ENCODE measurements at regions not wholly inside any gene's neighbourhood (a gene's known extent, or its start where the extent isn't known, plus 50 kb on each side); places are given as distances from the start of the nearest gene placed in this dataset.
"Not testable (repeated sequence)": the region's sequence is repeated elsewhere in the genome, so short reads cannot be mapped to it uniquely, and the experiment has no call there.

DNA sequence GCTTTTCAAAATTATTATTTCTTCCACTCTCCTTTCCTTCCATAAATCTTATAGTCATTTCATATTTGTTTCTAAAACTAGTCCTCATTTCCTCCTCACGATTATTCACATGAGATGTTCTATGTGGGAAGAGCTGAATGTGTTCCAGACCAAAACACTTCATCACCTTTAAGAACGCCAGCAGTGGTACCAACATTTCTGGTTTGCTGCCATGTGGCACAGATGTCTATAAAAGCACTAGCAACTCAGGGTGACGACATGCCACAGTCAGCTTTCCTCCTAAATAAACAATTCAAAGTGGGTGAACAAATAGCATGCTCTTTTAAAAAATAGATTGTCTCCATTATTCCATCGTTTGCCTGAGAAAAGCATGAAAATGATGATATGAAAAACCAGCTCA is 1217.8 kb upstream of the ADGRL2 start:
- no peaks in the 10 kb centered on the region for H3K27me3 Mint-ChIP-seq (ENCODE audit: low read depth)
- no peak for DNase-seq (ENCODE audit: low spot score)

DNA sequence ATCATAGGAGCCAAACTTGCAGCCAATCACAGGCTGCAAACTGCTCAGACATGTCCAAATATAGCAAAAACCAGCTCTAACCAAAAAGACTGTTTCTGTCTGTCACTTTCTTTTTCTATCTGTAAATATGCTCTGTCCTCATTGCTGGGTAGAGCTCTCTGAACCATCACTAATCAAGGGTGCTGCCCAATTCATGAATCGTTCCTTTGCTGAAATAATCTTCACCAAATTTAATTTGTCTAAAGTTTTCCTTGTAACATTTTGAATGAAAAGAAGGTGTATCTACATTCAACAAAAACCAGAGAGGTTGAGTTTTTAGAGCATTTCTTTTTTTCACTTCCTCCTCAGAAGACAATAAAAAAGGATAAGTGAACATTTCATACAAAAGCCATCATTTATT is 1221.7 kb upstream of the ADGRL2 start:
- Mint-ChIP-seq H3K9me3 (peaks cover 23% of the 10 kb centered on the region), H3K27ac (no peak overlapping the region), H3K4me1 (ENCODE audit: low read depth) (no peaks in the 10 kb centered on the region), H3K36me3 (ENCODE audit: low read depth) (no peaks in the 10 kb centered on the region), H3K27me3 (ENCODE audit: low read depth) (no peaks in the 10 kb centered on the region), H3K4me3 (ENCODE audit: low read depth) (no peak overlapping the region)
- no peak for DNase-seq (ENCODE audit: low spot score)
- intact Hi-C loops (cut with micrococcal nuclease) = no loop called here

More for the DNA sequence above, 1217.8 kb upstream of the ADGRL2 start:
- H3K4me3 Mint-ChIP-seq (ENCODE audit: low read depth) = no peak overlapping the region
- H3K9me3 Mint-ChIP-seq = peaks cover 45% of the 10 kb centered on the region
- H3K36me3 Mint-ChIP-seq (ENCODE audit: low read depth) = no peaks in the 10 kb centered on the region
- no peaks in the 10 kb centered on the region for H3K4me1 Mint-ChIP-seq (ENCODE audit: low read depth)
- no peak overlapping the region for H3K27ac Mint-ChIP-seq
- intact Hi-C loops (cut with micrococcal nuclease) = no loop called here

DNA sequence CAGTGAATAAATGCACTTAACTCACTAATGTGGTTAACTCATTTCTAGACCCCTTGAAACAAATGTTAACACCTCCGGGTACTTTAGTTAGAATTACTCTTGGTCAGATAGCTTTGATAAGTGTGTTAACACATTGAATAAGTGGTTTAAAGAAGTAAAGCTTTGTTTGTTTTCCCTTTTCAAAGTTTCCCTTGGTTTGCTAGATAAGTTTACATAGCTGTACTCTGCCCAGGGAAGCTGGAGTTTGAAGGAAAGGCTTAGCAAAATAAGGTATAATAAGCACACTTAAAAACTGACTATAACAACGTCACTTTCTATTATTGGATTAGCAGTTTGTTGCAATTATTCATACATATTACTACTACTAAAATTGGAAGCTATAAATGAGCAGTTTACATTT is 1233.9 kb upstream of the ADGRL2 start:
- no peaks in the 10 kb centered on the region for H3K36me3 Mint-ChIP-seq (ENCODE audit: low read depth)
- no peak overlapping the region for H3K4me3 Mint-ChIP-seq (ENCODE audit: low read depth)
- peaks cover 14% of the 10 kb centered on the region for H3K9me3 Mint-ChIP-seq
- H3K27me3 Mint-ChIP-seq (ENCODE audit: low read depth) = no peaks in the 10 kb centered on the region
- H3K27ac Mint-ChIP-seq = no peak overlapping the region
- intact Hi-C loops (cut with micrococcal nuclease) = no loop called here
- no peak for DNase-seq (ENCODE audit: low spot score)
- no peaks in the 10 kb centered on the region for H3K4me1 Mint-ChIP-seq (ENCODE audit: low read depth)

DNA sequence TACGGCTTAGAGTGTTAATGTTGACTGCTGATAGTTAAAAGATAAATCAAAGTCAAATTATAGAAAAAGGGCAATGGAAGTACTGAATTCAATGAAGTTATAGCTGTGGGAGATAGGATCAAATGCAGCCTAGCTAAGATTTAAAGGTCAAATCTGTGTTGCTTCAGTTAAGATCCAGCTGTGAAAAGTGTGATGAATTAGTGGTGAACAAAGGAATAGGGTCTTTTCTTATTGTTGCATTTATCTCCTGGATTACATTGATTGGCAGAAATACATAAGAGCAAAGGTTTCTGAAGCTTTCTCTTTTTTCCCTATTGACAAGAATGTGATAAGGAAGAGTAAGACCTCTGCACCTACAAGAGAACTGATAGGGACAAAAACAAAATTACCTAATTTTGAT is 1234.6 kb upstream of the ADGRL2 start:
- no peak for DNase-seq (ENCODE audit: low spot score)
- H3K4me1 Mint-ChIP-seq (ENCODE audit: low read depth) = no peaks in the 10 kb centered on the region
- intact Hi-C loops (cut with micrococcal nuclease) = no loop called here
- no peak overlapping the region for H3K27ac Mint-ChIP-seq
- H3K9me3 Mint-ChIP-seq = peaks cover 14% of the 10 kb centered on the region
- no peak overlapping the region for H3K4me3 Mint-ChIP-seq (ENCODE audit: low read depth)
- no peaks in the 10 kb centered on the region for H3K27me3 Mint-ChIP-seq (ENCODE audit: low read depth)
- H3K36me3 Mint-ChIP-seq (ENCODE audit: low read depth) = no peaks in the 10 kb centered on the region

DNA sequence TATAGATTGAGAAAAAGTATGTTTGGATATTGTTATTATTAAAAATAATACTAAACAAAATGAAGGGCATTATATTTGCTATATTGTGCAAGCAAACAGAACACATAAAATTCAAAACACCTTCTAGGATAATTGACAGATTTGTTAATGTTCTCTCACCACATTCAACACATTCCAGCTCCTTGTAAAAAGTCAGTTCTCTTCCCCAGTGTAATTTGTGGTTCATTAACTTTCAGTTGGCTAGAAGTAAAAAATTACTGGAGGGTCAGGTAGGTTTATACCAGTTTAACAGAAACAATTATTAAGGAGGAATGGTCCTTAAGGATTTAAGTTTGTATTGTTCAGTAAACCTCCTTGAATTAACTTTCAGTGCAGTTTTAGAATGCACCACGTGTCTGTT is 1235.3 kb upstream of the ADGRL2 start:
- no peaks in the 10 kb centered on the region for H3K36me3 Mint-ChIP-seq (ENCODE audit: low read depth)
- H3K4me1 Mint-ChIP-seq (ENCODE audit: low read depth) = no peaks in the 10 kb centered on the region
- intact Hi-C loops (cut with micrococcal nuclease) = no loop called here

DNA sequence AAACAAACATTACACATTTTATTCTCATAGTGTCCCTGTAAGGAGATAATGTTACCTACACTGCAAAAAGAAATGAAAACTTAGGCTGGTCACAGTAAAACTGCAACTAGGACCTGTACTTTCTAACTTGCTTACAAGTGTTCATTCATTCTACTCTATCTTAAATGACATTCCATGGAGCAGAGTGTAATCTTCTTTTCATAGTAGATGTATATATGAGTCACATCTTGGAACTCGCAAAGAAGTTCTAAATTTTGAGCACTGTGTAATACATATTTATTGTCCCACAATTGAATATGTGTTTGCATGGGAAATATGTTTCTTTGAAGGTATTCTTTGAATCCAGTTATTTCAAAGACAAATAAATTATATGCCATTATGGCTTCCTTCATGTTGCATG is 1258.5 kb upstream of the ADGRL2 start:
- no peak for DNase-seq (ENCODE audit: low spot score)
- H3K36me3 Mint-ChIP-seq (ENCODE audit: low read depth) = no peaks in the 10 kb centered on the region
- no peak overlapping the region for H3K27ac Mint-ChIP-seq
- peaks cover 21% of the 10 kb centered on the region for H3K9me3 Mint-ChIP-seq
- no peak overlapping the region for H3K4me3 Mint-ChIP-seq (ENCODE audit: low read depth)
- intact Hi-C loops (cut with micrococcal nuclease) = no loop called here
- no peaks in the 10 kb centered on the region for H3K4me1 Mint-ChIP-seq (ENCODE audit: low read depth)
- no peaks in the 10 kb centered on the region for H3K27me3 Mint-ChIP-seq (ENCODE audit: low read depth)

More for the DNA sequence above, 1235.3 kb upstream of the ADGRL2 start:
- Mint-ChIP-seq H3K4me3 (ENCODE audit: low read depth) (no peak overlapping the region), H3K27ac (no peak overlapping the region), H3K27me3 (ENCODE audit: low read depth) (no peaks in the 10 kb centered on the region), H3K9me3 (peaks cover 16% of the 10 kb centered on the region)
- DNase-seq (ENCODE audit: low spot score) = no peak

DNA sequence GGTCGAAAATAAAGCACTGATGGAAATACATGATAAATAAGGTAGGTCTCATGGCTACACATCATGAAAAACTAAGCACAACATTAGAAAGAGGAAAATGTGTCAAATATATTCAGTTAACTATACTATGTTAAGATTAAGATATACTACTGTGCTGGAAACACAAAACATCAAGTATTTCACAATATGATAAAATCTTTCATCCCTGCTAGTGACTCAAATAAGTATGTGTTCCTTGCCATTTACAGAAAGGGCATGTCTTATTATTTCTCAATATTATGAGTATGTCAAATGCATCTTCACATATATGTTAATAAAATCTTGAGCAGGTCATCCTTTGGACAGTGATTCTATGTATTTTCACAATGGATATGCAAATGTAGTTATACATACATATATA is 1260.1 kb upstream of the ADGRL2 start:
- H3K27ac Mint-ChIP-seq = no peak overlapping the region
- no peaks in the 10 kb centered on the region for H3K36me3 Mint-ChIP-seq (ENCODE audit: low read depth)
- no peak overlapping the region for H3K4me3 Mint-ChIP-seq (ENCODE audit: low read depth)
- H3K4me1 Mint-ChIP-seq (ENCODE audit: low read depth) = no peaks in the 10 kb centered on the region
- DNase-seq (ENCODE audit: low spot score) = no peak
- intact Hi-C loops (cut with micrococcal nuclease) = no loop called here
- no peaks in the 10 kb centered on the region for H3K27me3 Mint-ChIP-seq (ENCODE audit: low read depth)
- peaks cover 24% of the 10 kb centered on the region for H3K9me3 Mint-ChIP-seq

DNA sequence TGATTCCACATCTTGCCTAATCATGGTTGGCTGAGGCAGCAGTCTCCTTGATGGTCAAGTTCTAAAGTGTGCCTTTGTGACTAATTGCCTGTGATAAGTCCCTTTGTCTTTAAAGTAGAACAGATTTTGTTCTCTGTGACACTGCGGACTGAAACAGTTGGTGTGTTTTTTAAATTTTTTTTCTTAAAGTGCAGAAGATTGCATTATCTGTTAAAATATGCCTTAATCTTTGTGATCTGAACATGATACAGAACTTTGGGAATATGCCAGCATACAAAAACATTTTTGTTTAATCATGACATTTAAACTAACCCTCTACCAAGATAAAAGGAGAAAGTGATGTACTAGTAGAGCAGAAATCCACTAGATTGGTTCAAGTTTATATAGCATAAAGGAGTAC is 1260.6 kb upstream of the ADGRL2 start:
- no peaks in the 10 kb centered on the region for H3K27me3 Mint-ChIP-seq (ENCODE audit: low read depth)

DNA sequence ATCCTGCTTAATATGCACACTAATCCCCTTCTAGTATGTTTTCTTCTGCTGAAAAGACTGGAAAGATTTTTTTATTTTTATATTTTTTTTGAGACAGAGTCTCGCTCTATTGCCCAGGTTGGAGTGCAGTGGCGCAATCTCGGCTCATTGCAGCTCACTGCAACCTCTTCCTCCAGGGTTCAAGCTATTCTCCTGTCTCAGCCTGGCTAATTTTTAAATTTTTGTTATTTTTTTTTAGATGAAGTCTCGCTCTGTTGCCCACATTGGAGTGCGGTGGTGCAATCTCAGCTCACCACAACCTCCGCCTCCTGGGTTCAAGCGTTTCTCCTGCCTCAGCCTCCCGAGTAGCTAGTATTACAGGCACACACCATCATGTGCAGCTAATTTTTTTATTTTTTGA is 1261.4 kb upstream of the ADGRL2 start:
- H3K4me1 Mint-ChIP-seq (ENCODE audit: low read depth) = not testable (repeated sequence)

More for the DNA sequence above, 1260.6 kb upstream of the ADGRL2 start:
- Mint-ChIP-seq H3K4me1 (ENCODE audit: low read depth) (no peaks in the 10 kb centered on the region), H3K27ac (no peak overlapping the region), H3K9me3 (peaks cover 26% of the 10 kb centered on the region), H3K36me3 (ENCODE audit: low read depth) (no peaks in the 10 kb centered on the region), H3K4me3 (ENCODE audit: low read depth) (no peak overlapping the region)
- intact Hi-C loops (cut with micrococcal nuclease) = no loop called here
- no peak for DNase-seq (ENCODE audit: low spot score)

DNA sequence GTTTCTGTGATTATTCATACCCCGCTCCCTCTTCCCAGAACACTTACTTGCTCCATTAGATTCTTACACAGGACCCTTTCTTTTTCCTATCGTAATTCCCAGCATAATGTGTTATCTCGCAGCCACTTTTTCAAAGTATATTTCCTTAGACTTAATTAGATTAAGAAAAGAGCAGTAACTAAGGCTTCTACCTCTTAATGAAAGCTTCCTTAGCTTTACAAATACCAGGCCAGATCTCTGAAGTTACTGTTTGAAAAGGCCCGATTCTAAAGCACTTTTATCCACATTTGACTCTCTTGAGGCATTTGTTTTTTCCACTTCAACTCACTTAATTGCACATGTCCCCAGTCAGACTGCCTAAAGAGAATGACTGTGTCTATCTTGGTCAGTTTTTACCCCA is 1264.3 kb upstream of the ADGRL2 start:
- H3K4me3 Mint-ChIP-seq (ENCODE audit: low read depth) = no peak overlapping the region
- H3K27me3 Mint-ChIP-seq (ENCODE audit: low read depth) = no peaks in the 10 kb centered on the region
- no peaks in the 10 kb centered on the region for H3K36me3 Mint-ChIP-seq (ENCODE audit: low read depth)
- no peak overlapping the region for H3K27ac Mint-ChIP-seq
- DNase-seq (ENCODE audit: low spot score) = no peak
- H3K9me3 Mint-ChIP-seq = peaks cover 21% of the 10 kb centered on the region
- no peaks in the 10 kb centered on the region for H3K4me1 Mint-ChIP-seq (ENCODE audit: low read depth)
- intact Hi-C loops (cut with micrococcal nuclease) = no loop called here

More for the DNA sequence above, 1261.4 kb upstream of the ADGRL2 start:
- intact Hi-C loops (cut with micrococcal nuclease); DNase-seq (ENCODE audit: low spot score); H3K4me3 Mint-ChIP-seq (ENCODE audit: low read depth); H3K27ac Mint-ChIP-seq; H3K27me3 Mint-ChIP-seq (ENCODE audit: low read depth); H3K36me3 Mint-ChIP-seq (ENCODE audit: low read depth): not testable (repeated sequence)
- peaks cover 26% of the 10 kb centered on the region for H3K9me3 Mint-ChIP-seq

DNA sequence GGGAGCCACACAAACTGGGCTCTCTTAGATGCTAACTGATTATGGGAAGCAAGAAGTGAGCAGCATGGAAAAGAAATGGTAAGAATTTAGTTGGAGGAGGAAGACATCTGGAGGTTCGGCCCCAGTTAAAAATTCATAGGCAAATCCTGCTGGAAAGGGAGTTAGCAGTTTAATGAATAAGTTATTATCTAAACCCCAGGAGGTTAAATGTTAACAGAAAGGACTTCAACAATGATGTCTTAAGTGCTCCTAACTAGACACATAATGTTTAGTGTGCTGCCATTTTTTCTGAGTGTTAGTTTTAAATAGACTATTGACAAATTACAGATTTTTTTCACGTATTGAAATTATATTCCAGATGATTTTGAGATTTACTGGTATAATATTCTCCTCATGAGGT is 1265.3 kb upstream of the ADGRL2 start:
- no peaks in the 10 kb centered on the region for H3K27me3 Mint-ChIP-seq (ENCODE audit: low read depth)
- no peak for DNase-seq (ENCODE audit: low spot score)
- no peaks in the 10 kb centered on the region for H3K36me3 Mint-ChIP-seq (ENCODE audit: low read depth)
- H3K4me1 Mint-ChIP-seq (ENCODE audit: low read depth) = no peaks in the 10 kb centered on the region
- intact Hi-C loops (cut with micrococcal nuclease) = no loop called here
- no peak overlapping the region for H3K4me3 Mint-ChIP-seq (ENCODE audit: low read depth)
- peaks cover 16% of the 10 kb centered on the region for H3K9me3 Mint-ChIP-seq
- no peak overlapping the region for H3K27ac Mint-ChIP-seq

DNA sequence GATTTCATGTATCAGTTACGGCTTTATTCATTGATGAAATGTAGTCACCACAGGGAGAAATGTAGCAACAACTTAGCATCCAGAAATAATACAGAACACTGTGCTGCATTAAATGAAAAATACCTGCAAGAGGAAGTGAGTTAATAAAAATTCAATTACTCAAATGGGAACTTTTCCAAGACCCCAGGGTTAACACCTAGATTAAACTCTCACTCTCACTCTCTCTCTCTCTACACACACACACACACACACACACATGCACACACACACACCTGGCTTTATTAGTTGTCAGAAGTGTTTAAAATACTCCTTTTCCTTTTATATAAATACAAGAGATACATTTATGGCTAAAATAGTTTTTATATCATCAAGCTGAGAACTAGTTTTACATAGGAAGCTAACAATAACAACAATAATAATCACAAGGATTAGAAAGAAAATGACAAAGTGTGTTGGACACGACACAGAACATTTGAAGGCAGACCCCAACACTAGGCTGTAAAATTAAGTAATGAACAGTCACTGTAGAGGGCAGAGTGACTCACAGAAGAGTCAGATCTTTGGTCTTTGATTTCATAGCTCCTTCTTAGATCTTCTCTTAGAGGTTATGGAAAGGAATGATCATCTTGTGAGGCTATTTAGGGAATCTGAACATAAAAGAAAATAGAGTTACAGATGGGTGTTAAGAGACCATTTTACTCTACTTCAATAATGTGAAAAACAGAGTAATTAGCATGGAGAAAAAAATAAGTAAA is 1266.0 kb upstream of the ADGRL2 start:
- Mint-ChIP-seq H3K27ac (no peak overlapping the region), H3K36me3 (ENCODE audit: low read depth) (no peaks in the 10 kb centered on the region), H3K4me3 (ENCODE audit: low read depth) (no peak overlapping the region), H3K4me1 (ENCODE audit: low read depth) (no peaks in the 10 kb centered on the region), H3K9me3 (peaks cover 9% of the 10 kb centered on the region), H3K27me3 (ENCODE audit: low read depth) (no peaks in the 10 kb centered on the region)
- no peak for DNase-seq (ENCODE audit: low spot score)
- intact Hi-C loops (cut with micrococcal nuclease) = no loop called here

DNA sequence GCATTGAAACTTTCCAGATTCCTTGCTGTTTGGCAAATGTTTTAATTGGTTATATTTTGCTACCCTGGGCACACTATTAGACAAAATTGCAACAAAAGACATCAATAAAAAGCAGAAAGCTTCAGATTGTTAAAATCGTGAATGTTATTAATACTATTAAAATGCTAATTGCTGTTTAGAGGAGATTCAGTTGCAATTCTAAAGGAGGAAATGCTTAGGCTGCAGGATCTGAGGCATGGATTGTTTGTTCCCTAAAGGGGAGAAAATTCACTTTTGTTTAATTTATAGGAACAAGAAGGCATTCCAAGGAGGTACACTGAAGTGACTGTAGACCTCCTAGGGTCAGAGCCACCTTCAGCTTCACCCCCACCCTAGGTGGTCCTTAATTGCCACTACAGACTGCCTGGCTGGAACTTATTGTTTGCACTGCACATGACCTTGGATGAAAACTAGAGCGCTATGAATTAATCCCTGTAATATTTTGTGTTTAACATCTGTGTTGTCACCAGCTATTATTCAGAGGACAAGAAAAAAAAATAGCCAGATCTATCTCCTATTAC is 1266.9 kb upstream of the ADGRL2 start:
- H3K9me3 Mint-ChIP-seq = peaks cover 9% of the 10 kb centered on the region
- no peak overlapping the region for H3K4me3 Mint-ChIP-seq (ENCODE audit: low read depth)

More for the DNA sequence above, 1266.9 kb upstream of the ADGRL2 start:
- Mint-ChIP-seq H3K27ac (no peak overlapping the region), H3K4me1 (ENCODE audit: low read depth) (no peaks in the 10 kb centered on the region), H3K27me3 (ENCODE audit: low read depth) (no peaks in the 10 kb centered on the region), H3K36me3 (ENCODE audit: low read depth) (no peaks in the 10 kb centered on the region)
- intact Hi-C loops (cut with micrococcal nuclease) = no loop called here
- DNase-seq (ENCODE audit: low spot score) = no peak

Data from activated T-helper 2 cell treated with anti-CD3 and anti-CD28 coated beads, Interferon-gamma antibody, Interleukin-2, Interleukin-4, amounts not matched to agents 10 μg/mL and 5 μg/mL and 100 μg/mL, durations not matched to agents 14 hours and 24 hours and 36 hours (primary cell).